Fibroblast of lung (primary cell): ENCODE measurements at regions not wholly inside any gene's neighbourhood (a gene's known extent, or its start where the extent isn't known, plus 50 kb on each side); places are given as distances from the start of the nearest gene placed in this dataset.

ENCODE experiments used
- CTCF ChIP-seq, 2 donors: IDR thresholded peaks in 1 of 2; conservative IDR thresholded peaks in 1 of 2; 1 replicate in 1 of 2; 2 replicates in 1 of 2; pipeline ENCODE4 v1.5.1; 2011 to 2012; ENCODE audit warnings: low read length in 2 of 2, control low read depth in 1 of 2, inconsistent platforms in 1 of 2, low read depth in 1 of 2, mild to moderate bottlenecking in 1 of 2
- EZH2 ChIP-seq: IDR thresholded peaks from 2 replicates; pipeline ENCODE4 v1.5.1; 2012; ENCODE audit warnings: low read length, control low read depth, mild to moderate bottlenecking; ENCODE audit errors: missing control alignments

DNA sequence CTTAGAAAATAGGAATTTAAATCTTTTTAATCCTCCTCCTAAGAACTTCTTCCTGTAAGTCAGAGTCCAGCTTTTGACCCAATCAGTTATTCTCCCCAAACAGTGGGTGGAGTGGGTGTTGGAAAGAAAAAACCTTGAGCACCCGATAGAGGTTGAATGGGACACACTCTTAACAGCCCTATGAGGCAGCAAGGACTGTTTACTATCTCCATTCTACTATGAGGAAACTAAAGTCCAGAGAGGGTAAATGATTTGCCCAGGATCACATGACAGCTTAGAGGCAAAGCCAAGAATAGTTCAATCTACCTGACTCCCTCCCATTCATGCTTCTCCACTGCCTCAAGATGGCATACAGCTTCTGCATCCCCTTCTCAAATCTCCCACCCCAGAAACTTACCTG lies 57.6 kb upstream of the SLC35B4 start:
- TF ChIP-seq CTCF (conservative IDR thresholded peaks at IDR 0.05 in 1 of 2, IDR thresholded peaks at IDR 0.05 in 1 of 2; ENCODE audit: low read depth in 1 of 2, low read length in 2 of 2) (no peak), EZH2 (no peak)
